Chondrocyte (in vitro differentiated cells): ENCODE measurements at regions not wholly inside any gene's neighbourhood (a gene's known extent, or its start where the extent isn't known, plus 50 kb on each side); places are given as distances from the start of the nearest gene placed in this dataset.

Source experiments
- DNase-seq: peaks from one replicate; pipeline ENCODE4 v3.0.0; 2021; ENCODE audit warnings: mixed read lengths, low spot score
- H3K27ac Mint-ChIP-seq: one replicate; pipeline ENCODE4 v1.8.0; 2021; ENCODE audit warnings: mild to moderate bottlenecking, moderate library complexity, mixed read lengths; ENCODE audit not compliant: unreplicated experiment
- H3K27me3 Mint-ChIP-seq: 2 replicates; pipeline ENCODE4 v1.8.0; 2021; ENCODE audit warnings: low read depth, mixed read lengths
- H3K36me3 Mint-ChIP-seq: 2 replicates; pipeline ENCODE4 v1.8.0; 2021; ENCODE audit warnings: low read depth, mixed read lengths
- H3K4me1 Mint-ChIP-seq: 2 replicates; pipeline ENCODE4 v1.8.0; 2021; ENCODE audit warnings: low read depth, mild to moderate bottlenecking, mixed read lengths
- H3K4me3 Mint-ChIP-seq: one replicate; pipeline ENCODE4 v1.8.0; 2021; ENCODE audit warnings: mild to moderate bottlenecking, moderate library complexity, mixed read lengths; ENCODE audit not compliant: unreplicated experiment
- H3K9me3 Mint-ChIP-seq: 2 replicates; pipeline ENCODE4 v1.8.0; 2021; ENCODE audit warnings: low read depth, mixed read lengths
- TF ChIP-seq, protein P1 (sequence below): fragments of 200-600 bp; sonication (generic); IDR thresholded peaks from 2 replicates; pipeline ENCODE4 v1.5.0; 2021; ENCODE audit warnings: antibody characterized with exemption, mild to moderate bottlenecking, moderate library complexity

DNA sequence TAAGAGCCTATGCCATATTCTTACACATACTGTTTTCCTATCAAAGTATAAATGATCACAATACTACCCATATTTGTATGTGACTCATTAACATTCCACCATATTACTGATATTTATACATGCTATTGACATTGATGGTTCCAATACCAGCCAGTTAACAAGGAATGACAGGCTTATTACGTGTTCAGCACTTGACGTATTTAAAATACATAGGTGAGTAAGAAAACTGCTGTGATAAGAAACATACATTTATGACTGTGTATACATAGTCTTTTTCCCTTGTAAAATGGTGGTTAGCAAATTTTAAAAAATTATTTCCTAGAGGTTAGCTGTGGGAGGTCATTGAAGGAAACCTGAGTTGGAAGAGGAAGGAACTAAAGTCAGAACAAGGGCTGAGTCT is 81.1 kb upstream of the NEUROD6 start:
- peaks cover 9% of the 10 kb centered on the region for H3K27me3 Mint-ChIP-seq
- H3K4me1 Mint-ChIP-seq, result no peaks in the 10 kb centered on the region
- H3K4me3 Mint-ChIP-seq, result no peak overlapping the region
- no peak overlapping the region for H3K27ac Mint-ChIP-seq
- H3K36me3 Mint-ChIP-seq, result no peaks in the 10 kb centered on the region
- TF ChIP-seq, protein P1, sequence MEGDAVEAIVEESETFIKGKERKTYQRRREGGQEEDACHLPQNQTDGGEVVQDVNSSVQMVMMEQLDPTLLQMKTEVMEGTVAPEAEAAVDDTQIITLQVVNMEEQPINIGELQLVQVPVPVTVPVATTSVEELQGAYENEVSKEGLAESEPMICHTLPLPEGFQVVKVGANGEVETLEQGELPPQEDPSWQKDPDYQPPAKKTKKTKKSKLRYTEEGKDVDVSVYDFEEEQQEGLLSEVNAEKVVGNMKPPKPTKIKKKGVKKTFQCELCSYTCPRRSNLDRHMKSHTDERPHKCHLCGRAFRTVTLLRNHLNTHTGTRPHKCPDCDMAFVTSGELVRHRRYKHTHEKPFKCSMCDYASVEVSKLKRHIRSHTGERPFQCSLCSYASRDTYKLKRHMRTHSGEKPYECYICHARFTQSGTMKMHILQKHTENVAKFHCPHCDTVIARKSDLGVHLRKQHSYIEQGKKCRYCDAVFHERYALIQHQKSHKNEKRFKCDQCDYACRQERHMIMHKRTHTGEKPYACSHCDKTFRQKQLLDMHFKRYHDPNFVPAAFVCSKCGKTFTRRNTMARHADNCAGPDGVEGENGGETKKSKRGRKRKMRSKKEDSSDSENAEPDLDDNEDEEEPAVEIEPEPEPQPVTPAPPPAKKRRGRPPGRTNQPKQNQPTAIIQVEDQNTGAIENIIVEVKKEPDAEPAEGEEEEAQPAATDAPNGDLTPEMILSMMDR, result no peak
- DNase-seq, result no peak
- H3K9me3 Mint-ChIP-seq, result no peaks in the 10 kb centered on the region

DNA sequence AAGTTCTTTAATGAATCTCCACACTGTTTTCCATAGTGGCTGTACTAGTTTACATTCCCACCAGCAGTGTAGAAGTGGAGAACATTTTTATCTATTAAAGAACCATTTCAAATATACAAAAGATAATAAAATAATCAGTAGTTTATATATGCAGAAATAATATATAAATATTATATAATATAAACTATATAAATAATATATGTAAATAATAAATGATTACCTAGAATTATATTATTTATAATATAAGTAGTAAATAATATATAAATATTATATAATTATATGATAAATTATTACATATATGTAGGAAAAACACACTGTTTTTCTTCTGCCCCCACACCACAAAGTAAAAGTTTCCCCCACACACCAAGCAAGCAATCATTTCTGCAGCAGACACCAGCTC is 83.5 kb upstream of the NEUROD6 start:
- Mint-ChIP-seq H3K27ac (no peak overlapping the region), H3K27me3 (peaks cover 10% of the 10 kb centered on the region), H3K36me3 (no peaks in the 10 kb centered on the region), H3K4me3 (no peak overlapping the region), H3K4me1 (no peaks in the 10 kb centered on the region), H3K9me3 (no peaks in the 10 kb centered on the region)
- DNase-seq, result no peak
- TF ChIP-seq, protein P1, result no peak

DNA sequence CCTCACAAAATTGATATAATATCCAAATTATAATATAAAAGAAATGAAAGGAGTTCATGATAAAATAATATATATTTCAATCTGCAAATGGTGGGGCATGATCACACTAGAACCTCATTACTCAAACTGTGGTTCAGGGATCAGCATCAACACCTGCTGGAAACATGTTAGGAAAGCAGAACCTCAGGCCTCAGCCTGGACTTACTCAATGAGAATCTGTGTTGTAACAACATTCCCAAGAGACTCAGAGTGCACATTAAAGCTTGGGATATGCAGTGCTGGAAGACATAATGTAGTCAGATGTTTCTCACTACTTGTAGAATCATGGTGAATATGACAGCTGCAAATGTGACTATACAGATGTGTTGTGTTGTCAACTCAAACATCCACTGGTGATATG is 81.7 kb upstream of the ITPRID1 start:
- Mint-ChIP-seq H3K4me1 (peaks cover 8% of the 10 kb centered on the region), H3K36me3 (peaks cover 1% of the 10 kb centered on the region), H3K9me3 (no peaks in the 10 kb centered on the region), H3K27me3 (peaks cover 10% of the 10 kb centered on the region), H3K4me3 (no peak overlapping the region), H3K27ac (no peak overlapping the region)
- TF ChIP-seq, protein P1, result no peak
- DNase-seq, result no peak

DNA sequence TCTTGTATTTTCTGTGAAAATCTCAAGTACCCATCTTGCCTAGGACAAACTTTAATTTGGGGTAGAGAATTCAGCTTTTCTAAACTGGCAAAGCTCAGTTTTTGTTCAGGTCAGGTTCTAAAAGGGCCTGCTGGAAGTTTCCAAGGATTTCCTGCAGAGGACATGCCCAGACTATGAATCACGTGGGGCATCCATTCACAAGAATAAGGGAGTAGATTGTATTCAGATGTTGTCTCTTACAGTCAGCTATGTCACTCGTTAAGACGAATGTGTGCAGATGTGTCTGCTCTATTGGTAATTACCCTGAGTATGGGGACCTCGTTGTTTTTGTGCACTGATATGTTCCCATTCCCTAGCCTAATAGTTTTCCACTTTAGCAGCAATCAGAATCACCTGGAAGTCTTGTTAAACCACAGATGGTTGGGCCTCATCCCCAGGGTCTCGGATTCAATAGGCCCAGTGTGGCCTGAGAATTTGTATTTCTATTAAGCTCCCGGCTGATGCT is 81.0 kb upstream of the ITPRID1 start:
- DNase-seq, result no peak
- Mint-ChIP-seq H3K27me3 (peaks cover 10% of the 10 kb centered on the region), H3K9me3 (no peaks in the 10 kb centered on the region), H3K27ac (no peak overlapping the region), H3K4me1 (peaks cover 8% of the 10 kb centered on the region), H3K4me3 (no peak overlapping the region), H3K36me3 (peaks cover 1% of the 10 kb centered on the region)
- TF ChIP-seq, protein P1, result no peak

DNA sequence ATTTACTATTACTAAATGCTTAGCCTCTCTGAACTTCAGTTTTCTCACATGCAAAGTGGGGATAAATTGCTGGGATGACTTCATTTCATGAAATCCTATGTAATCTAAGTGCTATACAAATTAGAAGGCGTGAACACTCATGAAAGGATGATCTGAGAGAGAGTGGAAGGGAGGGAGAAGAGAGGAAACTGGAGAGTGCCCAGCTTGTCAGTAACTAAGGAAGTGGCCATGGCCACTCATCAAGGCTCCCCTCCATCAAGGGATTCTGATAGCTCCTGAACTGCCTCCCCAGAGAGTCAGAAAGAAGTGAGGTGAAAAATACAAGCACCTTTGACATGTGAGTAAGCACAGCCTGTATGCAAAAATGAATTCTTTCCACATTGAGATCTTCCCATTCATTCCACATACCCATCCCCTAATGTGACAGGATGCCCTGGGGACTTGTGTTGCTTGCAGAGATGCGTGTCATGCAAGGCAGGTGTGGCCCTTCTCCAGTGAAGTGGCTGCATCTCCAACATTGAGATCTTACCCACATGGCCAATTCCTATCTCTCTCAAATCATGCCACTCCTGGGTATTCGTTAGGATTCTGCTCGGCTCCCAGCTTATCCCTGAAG is 76.5 kb upstream of the ITPRID1 start:
- DNase-seq, result no peak
- Mint-ChIP-seq H3K9me3 (no peaks in the 10 kb centered on the region), H3K36me3 (peaks cover 1% of the 10 kb centered on the region), H3K27me3 (peaks cover 27% of the 10 kb centered on the region), H3K4me1 (peaks cover 8% of the 10 kb centered on the region), H3K4me3 (no peak overlapping the region), H3K27ac (no peak overlapping the region)
- TF ChIP-seq, protein P1, result no peak
